ENCODE measurements at regions not wholly inside any gene's neighbourhood (a gene's known extent, or its start where the extent isn't known, plus 50 kb on each side); places are given as distances from the start of the nearest gene placed in this dataset.

GRCh38 chr2:67970542-67970941 lies 92.3 kb downstream of the C1D start:
- DNase-seq, result no peak

GRCh38 chr2:67974559-67975430 lies 88.0 kb downstream of the C1D start:
- no peak for DNase-seq

- DNase-seq, result no peak
Measured at GRCh38 chr2:67977464-67977863, 85.3 kb downstream of the C1D start.

GRCh38 chr2:67982956-67983355 lies 79.8 kb downstream of the C1D start:
- no peak for DNase-seq

GRCh38 chr2:67984600-67984999 lies 78.2 kb downstream of the C1D start:
- DNase-seq, result no peak

- no peak for DNase-seq
Measured at GRCh38 chr2:67985586-67985985, 77.2 kb downstream of the C1D start.

GRCh38 chr2:67986258-67986657 lies 76.5 kb downstream of the C1D start:
- DNase-seq, result no peak

Measured in renal pelvis (tissue), 1 donor.